CD4-positive, alpha-beta T cell (primary cell): ENCODE measurements at regions not wholly inside any gene's neighbourhood (a gene's known extent, or its start where the extent isn't known, plus 50 kb on each side); places are given as distances from the start of the nearest gene placed in this dataset.

Experiments
- ATAC-seq: fragments of 200-7000 bp; cut with Tn5 transposase; one replicate; pipeline ENCODE4 v1.10.0; 2022; ENCODE audit warnings: mild to moderate bottlenecking; ENCODE audit not compliant: poor library complexity
- CTCF ChIA-PET: fragments of 350-600 bp; sonication (Branson Sonifier 250); formaldehyde crosslinking; loops from one replicate; lab custom pipeline; 2021; ENCODE audit warnings: antibody characterized with exemption, inconsistent platforms; lab: Charles Lee
- POLR2A ChIA-PET: fragments of 350-600 bp; sonication (Branson Sonifier 250); formaldehyde crosslinking; loops from one replicate; lab custom pipeline; 2021; ENCODE audit warnings: antibody characterized with exemption, inconsistent platforms; lab: Charles Lee
- DNase-seq, 14 experiments: peaks; one replicate each; pipeline ENCODE4 v3.0.0-alpha.2; 2013 to 2020; ENCODE audit warnings: mixed read lengths in 2 of 14
- H3K27ac ChIP-seq, 2 donors: one replicate each; pipeline versions ENCODE4 v1.5.1 to v1.7.0; 2013; ENCODE audit warnings: low read length in 2 of 2, low read depth in 1 of 2, mild to moderate bottlenecking in 1 of 2
- H3K27me3 ChIP-seq, 2 experiments: 1 replicate in 1 of 2; 2 replicates in 1 of 2; pipeline versions ENCODE4 v1.6.1 to v1.7.0; 2013; ENCODE audit warnings: low read length in 2 of 2, control low read depth in 1 of 2, mild to moderate bottlenecking in 1 of 2, moderate library complexity in 1 of 2; ENCODE audit not compliant: insufficient read depth in 2 of 2, control insufficient read depth in 1 of 2
- H3K36me3 ChIP-seq: one replicate; pipeline ENCODE4 v1.6.1; 2013; ENCODE audit warnings: low read length, control low read depth; ENCODE audit not compliant: insufficient read depth
- H3K4me1 ChIP-seq: one replicate; pipeline ENCODE4 v1.6.1; 2013; ENCODE audit warnings: low read length, control low read depth; ENCODE audit not compliant: insufficient read depth
- H3K4me3 ChIP-seq: one replicate; pipeline ENCODE4 v1.5.1; 2013; ENCODE audit warnings: mild to moderate bottlenecking, low read length, moderate library complexity
- H3K9me3 ChIP-seq, 2 experiments: 1 replicate in 1 of 2; 2 replicates in 1 of 2; pipeline versions ENCODE4 v1.6.1 to v1.7.0; 2013; ENCODE audit warnings: low read length in 2 of 2, mild to moderate bottlenecking in 2 of 2, control low read depth in 1 of 2, moderate library complexity in 1 of 2; ENCODE audit not compliant: control insufficient read depth in 1 of 2, insufficient read depth in 1 of 2
- H3K27ac Mint-ChIP-seq: one replicate; pipeline ENCODE4 v1.8.0; 2020; ENCODE audit warnings: mixed read lengths
- H3K27me3 Mint-ChIP-seq: one replicate; pipeline ENCODE4 v1.8.0; 2021; ENCODE audit warnings: mixed read lengths
- H3K36me3 Mint-ChIP-seq: one replicate; pipeline ENCODE4 v1.8.0; 2021; ENCODE audit warnings: low read depth, mixed read lengths
- H3K4me1 Mint-ChIP-seq: one replicate; pipeline ENCODE4 v1.8.0; 2021; ENCODE audit warnings: low read depth, mixed read lengths
- H3K4me3 Mint-ChIP-seq: one replicate; pipeline ENCODE4 v1.8.0; 2020; ENCODE audit warnings: mild to moderate bottlenecking, mixed read lengths
- H3K9me3 Mint-ChIP-seq: one replicate; pipeline ENCODE4 v1.8.0; 2020; ENCODE audit warnings: mixed read lengths
- intact Hi-C, 2 experiments: fragments of 100-400 bp; cut with DNase I in 1 of 2; cut with micrococcal nuclease in 1 of 2; formaldehyde crosslinking; loops; one replicate each; pipeline versions ENCODE4 v1.15.1 to v1.9.0; 2023 to 2025; cut with DNase I, micrococcal nuclease
- TF ChIP-seq, protein P1 (sequence below): fragments of 200-600 bp; IDR thresholded peaks from one replicate; pipeline ENCODE4 v1.8.0; 2022; ENCODE audit warnings: antibody characterized with exemption, mild to moderate bottlenecking

- Mint-ChIP-seq H3K27me3 (no peaks in the 10 kb centered on the region), H3K36me3 (no peaks in the 10 kb centered on the region), H3K4me1 (no peaks in the 10 kb centered on the region), H3K27ac (no peak overlapping the region), H3K9me3 (no peaks in the 10 kb centered on the region), H3K4me3 (no peak overlapping the region)
- H3K9me3 ChIP-seq = peaks cover 0 to 4% of the 10 kb centered on the region in 2 experiments
- no peaks in the 10 kb centered on the region for H3K36me3 ChIP-seq
- H3K27ac ChIP-seq = no peak overlapping the region
- TF ChIP-seq, protein P1, sequence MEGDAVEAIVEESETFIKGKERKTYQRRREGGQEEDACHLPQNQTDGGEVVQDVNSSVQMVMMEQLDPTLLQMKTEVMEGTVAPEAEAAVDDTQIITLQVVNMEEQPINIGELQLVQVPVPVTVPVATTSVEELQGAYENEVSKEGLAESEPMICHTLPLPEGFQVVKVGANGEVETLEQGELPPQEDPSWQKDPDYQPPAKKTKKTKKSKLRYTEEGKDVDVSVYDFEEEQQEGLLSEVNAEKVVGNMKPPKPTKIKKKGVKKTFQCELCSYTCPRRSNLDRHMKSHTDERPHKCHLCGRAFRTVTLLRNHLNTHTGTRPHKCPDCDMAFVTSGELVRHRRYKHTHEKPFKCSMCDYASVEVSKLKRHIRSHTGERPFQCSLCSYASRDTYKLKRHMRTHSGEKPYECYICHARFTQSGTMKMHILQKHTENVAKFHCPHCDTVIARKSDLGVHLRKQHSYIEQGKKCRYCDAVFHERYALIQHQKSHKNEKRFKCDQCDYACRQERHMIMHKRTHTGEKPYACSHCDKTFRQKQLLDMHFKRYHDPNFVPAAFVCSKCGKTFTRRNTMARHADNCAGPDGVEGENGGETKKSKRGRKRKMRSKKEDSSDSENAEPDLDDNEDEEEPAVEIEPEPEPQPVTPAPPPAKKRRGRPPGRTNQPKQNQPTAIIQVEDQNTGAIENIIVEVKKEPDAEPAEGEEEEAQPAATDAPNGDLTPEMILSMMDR = no peak
- intact Hi-C loops = no loop called here
- ChIA-PET CTCF (interaction anchor here (0.6 kb wide), 1 partner anchor 36 kb away, joined by 3 read pairs; no protein-coding TSS in a partner anchor), POLR2A (no interaction called here)
- no peak overlapping the region for H3K4me3 ChIP-seq
- DNase-seq (no peak), ATAC-seq (no peak)
- H3K27me3 ChIP-seq = no peaks in the 10 kb centered on the region
- H3K4me1 ChIP-seq = peaks cover 3% of the 10 kb centered on the region
Measured at GRCh38 chr12:24741216-24741615, 207.7 kb downstream of the BCAT1 start.

DNA sequence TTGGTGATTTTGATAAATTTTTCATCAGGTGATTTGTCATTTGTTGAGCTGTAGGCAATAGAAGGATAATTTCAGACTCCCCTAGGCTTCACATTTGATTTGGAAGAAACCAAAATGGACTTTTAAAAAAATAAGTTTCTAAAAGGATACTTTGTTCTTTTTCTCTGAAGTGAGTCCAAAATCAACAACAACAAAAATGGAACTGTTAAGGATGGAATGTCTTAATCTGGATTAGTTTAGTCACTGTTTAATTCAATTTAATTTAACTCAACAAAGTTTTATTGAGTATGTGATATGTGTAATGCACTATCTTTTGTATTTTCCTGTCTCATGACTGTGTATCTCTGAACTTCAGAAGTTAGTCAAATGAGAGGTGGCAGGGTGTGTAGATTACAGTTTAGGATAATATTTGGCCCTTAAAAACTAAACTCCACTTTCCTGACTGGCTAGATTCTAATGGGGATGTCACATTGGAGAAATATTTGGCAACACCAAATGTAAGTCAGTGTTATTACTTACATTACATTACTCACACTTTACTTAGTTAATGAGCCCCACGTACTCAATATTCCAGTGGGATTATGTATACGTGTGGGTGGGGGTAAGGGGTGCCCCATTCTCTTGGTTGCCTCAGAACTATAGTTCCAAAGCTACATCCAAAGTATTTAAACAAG, 209.7 kb downstream of the BCAT1 start:
- no peak overlapping the region for H3K4me3 Mint-ChIP-seq
- Histone ChIP-seq H3K27me3 (no peaks in the 10 kb centered on the region), H3K27ac (no peak overlapping the region), H3K4me3 (no peak overlapping the region), H3K4me1 (peaks cover 3% of the 10 kb centered on the region), H3K36me3 (no peaks in the 10 kb centered on the region), H3K9me3 (peaks cover 0 to 4% of the 10 kb centered on the region in 2 experiments)
- no peaks in the 10 kb centered on the region for H3K4me1 Mint-ChIP-seq
- ChIA-PET POLR2A (no interaction called here), CTCF (no interaction called here)
- ATAC-seq (no peak), DNase-seq (no peak)
- TF ChIP-seq, protein P1 = no peak
- H3K27ac Mint-ChIP-seq = no peak overlapping the region
- H3K27me3 Mint-ChIP-seq = no peaks in the 10 kb centered on the region
- no peaks in the 10 kb centered on the region for H3K9me3 Mint-ChIP-seq
- intact Hi-C loops = no loop called here
- no peaks in the 10 kb centered on the region for H3K36me3 Mint-ChIP-seq

- ATAC-seq (no peak), DNase-seq (no peak)
- intact Hi-C loops = no loop called here
- Mint-ChIP-seq H3K27me3 (no peaks in the 10 kb centered on the region), H3K36me3 (no peaks in the 10 kb centered on the region), H3K4me3 (no peak overlapping the region), H3K27ac (no peak overlapping the region), H3K4me1 (no peaks in the 10 kb centered on the region), H3K9me3 (no peaks in the 10 kb centered on the region)
- H3K4me1 ChIP-seq = peaks cover 3% of the 10 kb centered on the region
- H3K36me3 ChIP-seq = no peaks in the 10 kb centered on the region
- no peak overlapping the region for H3K4me3 ChIP-seq
- POLR2A ChIA-PET = no interaction called here
- no peaks in the 10 kb centered on the region for H3K27me3 ChIP-seq
- no peak overlapping the region for H3K27ac ChIP-seq
- TF ChIP-seq, protein P1 = no peak
- peaks cover 0 to 4% of the 10 kb centered on the region in 2 experiments for H3K9me3 ChIP-seq
- CTCF ChIA-PET = no interaction called here
Measured at GRCh38 chr12:24738441-24738840, 210.5 kb downstream of the BCAT1 start.
